OCI-LY1 (cell line): ENCODE measurements at regions not wholly inside any gene's neighbourhood (a gene's known extent, or its start where the extent isn't known, plus 50 kb on each side); places are given as distances from the start of the nearest gene placed in this dataset.

Source experiments
- H2AFZ ChIP-seq: fragments of 200-600 bp; sonication (generic), shearing (Covaris generic); 2 replicates; pipeline ENCODE4 v1.6.0; 2014; ENCODE audit warnings: antibody characterized with exemption, mild to moderate bottlenecking, low read length
- H3F3A ChIP-seq: fragments of 200-600 bp; sonication (generic), shearing (Covaris generic); 2 replicates; pipeline ENCODE4 v1.6.0; 2014; ENCODE audit warnings: mild to moderate bottlenecking, antibody characterized with exemption, low read length, moderate library complexity; ENCODE audit not compliant: insufficient read depth
- H3K27ac ChIP-seq: fragments of 200-600 bp; sonication (generic); 2 replicates; pipeline ENCODE4 v1.5.1; 2014; ENCODE audit warnings: low read length, mixed run types, mild to moderate bottlenecking, low read depth; ENCODE audit not compliant: poor library complexity, severe bottlenecking
- H3K27me3 ChIP-seq: fragments of 200-600 bp; sonication (generic); 2 replicates; pipeline ENCODE4 v1.6.0; 2014; ENCODE audit warnings: antibody characterized with exemption, mild to moderate bottlenecking, low read length, moderate library complexity; ENCODE audit not compliant: insufficient read depth
- H3K36me3 ChIP-seq: fragments of 200-600 bp; sonication (generic); 2 replicates; pipeline ENCODE4 v1.6.1; 2014; ENCODE audit warnings: mild to moderate bottlenecking, antibody characterized with exemption, low read length, moderate library complexity, mixed read lengths; ENCODE audit not compliant: insufficient read depth
- H3K4me1 ChIP-seq: fragments of 200-600 bp; sonication (generic); 2 replicates; pipeline ENCODE4 v1.5.1; 2014; ENCODE audit warnings: mild to moderate bottlenecking, low read length, moderate library complexity; ENCODE audit not compliant: insufficient read depth, severe bottlenecking
- H3K4me2 ChIP-seq: fragments of 200-600 bp; sonication (generic), shearing (Covaris generic); 2 replicates; pipeline ENCODE4 v1.6.1; 2014; ENCODE audit warnings: low read length
- H3K4me3 ChIP-seq: fragments of 200-600 bp; sonication (generic); 2 replicates; pipeline ENCODE4 v1.5.1; 2014; ENCODE audit warnings: low read length, low read depth, mild to moderate bottlenecking, mixed read lengths; ENCODE audit not compliant: poor library complexity, severe bottlenecking
- H3K79me2 ChIP-seq: fragments of 200-600 bp; shearing (Covaris generic); 2 replicates; pipeline ENCODE4 v1.6.1; 2016; ENCODE audit warnings: mixed run types, low read length, mixed read lengths; ENCODE audit not compliant: insufficient read depth
- H3K9ac ChIP-seq: fragments of 200-600 bp; sonication (generic), shearing (Covaris generic); 2 replicates; pipeline ENCODE4 v1.6.1; 2014; ENCODE audit warnings: mild to moderate bottlenecking, low read length, mixed read lengths
- H3K9me2 ChIP-seq: fragments of 200-600 bp; sonication (generic), shearing (Covaris generic); 2 replicates; pipeline ENCODE4 v1.6.1; 2014; ENCODE audit warnings: low read depth, mild to moderate bottlenecking, low read length, mixed read lengths
- H3K9me3 ChIP-seq: fragments of 200-600 bp; shearing (Covaris generic); 2 replicates; pipeline ENCODE4 v1.6.1; 2014; ENCODE audit warnings: low read length, mixed read lengths
- H4K20me1 ChIP-seq: fragments of 200-600 bp; sonication (generic), shearing (Covaris generic); 2 replicates; pipeline ENCODE4 v1.6.0; 2016; ENCODE audit warnings: mild to moderate bottlenecking, low read length; ENCODE audit not compliant: insufficient read depth
- CTCF ChIP-seq: fragments of 200-600 bp; sonication (generic), shearing (Covaris generic); IDR thresholded peaks from 2 replicates; pipeline ENCODE4 v1.5.1; 2017; ENCODE audit warnings: mild to moderate bottlenecking, antibody characterized with exemption, low read length, moderate library complexity, mixed read lengths
- EZH2 ChIP-seq: fragments of 200-600 bp; sonication (generic), shearing (Covaris generic); IDR thresholded peaks from 2 replicates; pipeline ENCODE4 v1.8.0; 2017; ENCODE audit warnings: borderline replicate concordance, mixed run types, mild to moderate bottlenecking, antibody characterized with exemption, low read length, moderate library complexity, mixed read lengths

- H3K4me1 ChIP-seq, result no peaks in the 10 kb centered on the region
- H3K27me3 ChIP-seq, result no peaks in the 10 kb centered on the region
- no peak overlapping the region for H3K4me3 ChIP-seq
- no peak overlapping the region for H3K27ac ChIP-seq
- H3K9me2 ChIP-seq, result no peaks in the 10 kb centered on the region
- no peak overlapping the region for H2AFZ ChIP-seq
- no peaks in the 10 kb centered on the region for H3K36me3 ChIP-seq
- no peaks in the 10 kb centered on the region for H3K9me3 ChIP-seq
- no peak overlapping the region for H3K9ac ChIP-seq
- H4K20me1 ChIP-seq, result no peaks in the 10 kb centered on the region
- TF ChIP-seq CTCF (no peak), EZH2 (no peak)
- no peaks in the 10 kb centered on the region for H3F3A ChIP-seq
- no peak overlapping the region for H3K4me2 ChIP-seq
- H3K79me2 ChIP-seq, result no peaks in the 10 kb centered on the region
These were observed 434.9 kb upstream of the KLF6 start for GRCh38 chr10:4219901-4220300.

- no peak overlapping the region for H2AFZ ChIP-seq
- H3K4me1 ChIP-seq, result no peaks in the 10 kb centered on the region
- no peaks in the 10 kb centered on the region for H3K36me3 ChIP-seq
- no peak overlapping the region for H3K4me2 ChIP-seq
- TF ChIP-seq CTCF (no peak), EZH2 (no peak)
- no peaks in the 10 kb centered on the region for H3K9me2 ChIP-seq
- H3K4me3 ChIP-seq, result no peak overlapping the region
- no peaks in the 10 kb centered on the region for H3F3A ChIP-seq
- no peak overlapping the region for H3K9ac ChIP-seq
- H3K27me3 ChIP-seq, result no peaks in the 10 kb centered on the region
- H3K27ac ChIP-seq, result no peak overlapping the region
- H4K20me1 ChIP-seq, result no peaks in the 10 kb centered on the region
- no peaks in the 10 kb centered on the region for H3K79me2 ChIP-seq
- no peaks in the 10 kb centered on the region for H3K9me3 ChIP-seq
These were observed 432.6 kb upstream of the KLF6 start for GRCh38 chr10:4217653-4218052.

GRCh38 chr10:4217187-4217586, 432.2 kb upstream of the KLF6 start:
- no peaks in the 10 kb centered on the region for H3K36me3 ChIP-seq
- H3K4me1 ChIP-seq, result no peaks in the 10 kb centered on the region
- no peaks in the 10 kb centered on the region for H3F3A ChIP-seq
- no peaks in the 10 kb centered on the region for H3K27me3 ChIP-seq
- H3K79me2 ChIP-seq, result no peaks in the 10 kb centered on the region
- no peak overlapping the region for H3K9ac ChIP-seq
- TF ChIP-seq CTCF (no peak), EZH2 (no peak)
- no peak overlapping the region for H3K4me2 ChIP-seq
- no peak overlapping the region for H2AFZ ChIP-seq
- H3K4me3 ChIP-seq, result no peak overlapping the region
- no peaks in the 10 kb centered on the region for H3K9me2 ChIP-seq
- no peaks in the 10 kb centered on the region for H3K9me3 ChIP-seq
- H3K27ac ChIP-seq, result no peak overlapping the region
- H4K20me1 ChIP-seq, result no peaks in the 10 kb centered on the region
